Fibroblast of skin of scalp (primary cell): ENCODE measurements at regions not wholly inside any gene's neighbourhood (a gene's known extent, or its start where the extent isn't known, plus 50 kb on each side); places are given as distances from the start of the nearest gene placed in this dataset.
"Not testable (repeated sequence)": the region's sequence is repeated elsewhere in the genome, so short reads cannot be mapped to it uniquely, and the experiment has no call there.

Experiments used
- DNase-seq: peaks from one replicate; pipeline ENCODE4 v3.0.0-alpha.2; 2013

DNA sequence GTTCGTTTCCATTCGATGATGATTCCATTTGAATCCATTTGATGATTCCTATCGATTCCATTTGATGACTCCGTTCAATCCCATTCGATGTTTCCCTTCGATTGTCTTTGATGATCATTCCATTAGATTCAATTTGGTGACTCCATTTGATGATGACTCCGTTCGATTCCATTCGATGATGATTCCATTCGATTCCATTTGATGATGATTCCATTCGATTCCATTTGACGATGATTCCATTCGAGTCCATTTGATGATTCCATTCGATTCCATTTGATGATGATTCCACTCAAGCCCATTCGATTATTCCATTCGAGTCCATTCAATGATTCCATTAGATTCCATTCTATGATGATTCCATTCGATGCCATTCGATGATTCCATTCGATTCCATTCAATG, 2730.6 kb downstream of the RPIA start:
- not testable (repeated sequence) for DNase-seq

- not testable (repeated sequence) for DNase-seq
Observed at GRCh38 chr2:91427148-91427547, 2735.7 kb downstream of the RPIA start.

DNA sequence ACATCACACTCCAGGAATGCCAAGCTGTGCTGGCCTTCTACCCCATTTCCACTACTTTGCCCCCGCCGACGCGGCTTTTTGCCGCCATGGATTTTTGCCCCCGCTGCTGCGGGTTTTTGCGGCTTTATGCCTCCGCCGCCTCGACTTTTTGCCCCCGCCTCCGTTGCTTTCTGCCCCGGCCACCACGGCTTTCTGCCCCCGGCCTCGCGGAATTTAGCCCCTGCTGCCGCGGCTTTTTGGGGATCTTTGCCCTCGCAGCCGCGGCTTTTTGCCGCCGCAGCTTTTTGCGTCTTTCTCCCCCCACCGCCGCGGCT, 2750.4 kb downstream of the RPIA start:
- not testable (repeated sequence) for DNase-seq

DNA sequence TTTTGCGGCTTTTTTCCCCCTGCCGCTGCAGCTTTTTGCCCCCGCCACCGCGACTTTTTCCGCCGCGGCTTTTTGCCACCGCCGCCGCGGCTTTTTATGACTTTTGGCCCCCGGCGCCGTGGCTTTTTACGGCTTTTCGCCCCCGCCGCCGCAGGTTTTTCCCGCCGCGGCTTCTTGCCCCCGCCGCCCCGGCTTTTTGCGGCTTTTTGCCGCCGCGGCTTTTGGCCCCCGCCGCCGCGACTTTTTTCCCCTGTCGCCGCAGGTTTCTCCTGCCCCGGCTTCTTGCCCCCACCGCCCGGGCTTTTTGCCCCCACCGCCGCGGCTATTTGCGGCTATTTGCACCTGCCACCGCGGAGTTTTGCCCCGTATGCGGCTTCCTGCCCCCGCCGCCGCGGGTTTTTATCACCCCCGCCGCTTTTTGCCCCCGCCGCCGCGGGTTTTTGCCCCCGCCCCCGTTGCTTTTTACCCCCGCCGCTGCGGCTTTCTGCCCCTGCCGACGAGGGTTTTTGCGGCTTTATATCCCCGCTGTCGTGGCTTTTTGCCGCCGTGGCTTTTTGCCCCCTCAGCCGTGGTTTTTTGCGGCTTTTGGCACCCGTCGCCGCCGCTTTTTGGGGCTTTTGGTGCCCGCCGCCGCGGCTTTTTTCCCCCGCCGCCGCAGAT, 2750.9 kb downstream of the RPIA start:
- no peak for DNase-seq

GRCh38 chr2:91442906-91443729, 2751.6 kb downstream of the RPIA start:
- DNase-seq = not testable (repeated sequence)

DNA sequence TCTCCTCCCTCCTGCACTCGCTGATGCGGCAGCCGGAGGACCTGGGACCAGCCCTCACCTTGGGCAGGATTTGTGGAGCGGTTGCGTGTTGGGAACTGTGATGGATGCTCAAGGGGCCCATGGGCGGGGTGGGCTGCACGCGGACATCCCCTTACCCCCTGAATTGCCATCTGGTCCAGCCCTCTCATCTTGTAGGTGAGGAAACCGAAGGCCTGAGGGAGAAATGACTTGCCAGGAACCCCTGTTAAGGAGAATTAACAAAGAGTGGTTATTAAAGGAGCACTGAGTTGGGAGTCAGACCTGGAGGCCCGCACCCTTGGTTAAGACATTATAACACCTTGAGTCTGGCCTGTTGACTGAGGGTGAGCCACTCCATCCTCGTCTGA, 2752.2 kb downstream of the RPIA start:
- not testable (repeated sequence) for DNase-seq

DNA sequence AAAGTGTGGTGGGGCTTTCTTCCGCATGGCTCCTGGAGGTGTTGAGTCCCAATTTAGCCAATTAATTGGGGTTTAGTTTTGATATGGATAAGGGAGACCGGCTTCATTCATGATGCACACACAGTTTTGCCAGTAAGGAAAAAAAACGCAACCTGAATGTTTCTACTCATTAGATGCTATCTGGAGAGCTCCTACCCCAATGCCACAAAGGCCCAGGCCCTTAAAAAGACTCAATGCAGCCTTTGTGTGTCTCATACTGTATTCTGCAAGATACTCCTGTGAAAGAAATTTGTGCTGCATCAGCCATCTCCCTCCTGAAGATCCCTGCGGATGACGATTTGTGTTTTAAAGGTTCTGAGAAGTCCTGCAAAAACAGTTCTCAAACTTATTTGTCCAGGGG, 2754.2 kb downstream of the RPIA start:
- not testable (repeated sequence) for DNase-seq

GRCh38 chr2:91446489-91446888, 2755.0 kb downstream of the RPIA start:
- not testable (repeated sequence) for DNase-seq

GRCh38 chr2:91446915-91447314, 2755.4 kb downstream of the RPIA start:
- DNase-seq = not testable (repeated sequence)

DNA sequence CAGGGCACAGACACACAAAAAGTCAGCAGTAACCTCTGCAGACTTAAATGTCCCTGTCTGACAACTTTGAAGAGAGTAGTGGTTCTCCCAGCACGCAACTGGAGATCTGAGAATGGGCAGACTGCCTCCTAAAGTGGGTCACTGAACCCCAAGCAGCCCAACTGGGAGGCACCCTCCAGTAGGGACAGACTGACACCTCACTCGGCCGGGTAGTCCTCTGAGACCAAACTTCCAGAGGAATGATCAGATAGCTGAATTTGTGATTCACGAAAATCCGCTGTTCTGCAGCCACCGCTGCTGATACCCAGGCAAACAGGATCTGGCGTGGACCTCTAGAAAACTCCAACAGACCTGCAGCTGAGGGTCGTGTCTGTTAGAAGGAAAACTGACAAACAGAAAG, 2756.0 kb downstream of the RPIA start:
- not testable (repeated sequence) for DNase-seq

- DNase-seq = not testable (repeated sequence)
Observed at GRCh38 chr2:91462292-91462691, 2770.8 kb downstream of the RPIA start.

DNA sequence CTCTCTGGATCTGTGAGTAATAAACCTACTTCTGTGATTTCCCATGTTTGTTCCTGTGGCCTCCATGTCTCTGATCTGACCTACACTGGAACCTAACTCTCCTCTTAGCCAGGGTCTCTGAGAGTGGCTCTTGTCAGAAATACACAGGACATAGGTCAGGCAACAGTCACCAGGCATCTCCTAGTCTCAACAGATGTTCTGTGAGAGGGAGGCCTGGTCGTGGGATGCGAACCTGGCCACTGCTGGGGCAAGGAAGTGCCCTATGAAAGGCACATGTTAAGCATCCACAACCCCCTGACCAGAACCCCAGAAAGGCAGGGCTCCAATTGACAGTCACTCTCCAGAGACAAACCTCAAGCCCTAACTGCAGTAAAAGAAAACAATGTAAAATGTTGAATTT, 2771.5 kb downstream of the RPIA start:
- DNase-seq = not testable (repeated sequence)

DNA sequence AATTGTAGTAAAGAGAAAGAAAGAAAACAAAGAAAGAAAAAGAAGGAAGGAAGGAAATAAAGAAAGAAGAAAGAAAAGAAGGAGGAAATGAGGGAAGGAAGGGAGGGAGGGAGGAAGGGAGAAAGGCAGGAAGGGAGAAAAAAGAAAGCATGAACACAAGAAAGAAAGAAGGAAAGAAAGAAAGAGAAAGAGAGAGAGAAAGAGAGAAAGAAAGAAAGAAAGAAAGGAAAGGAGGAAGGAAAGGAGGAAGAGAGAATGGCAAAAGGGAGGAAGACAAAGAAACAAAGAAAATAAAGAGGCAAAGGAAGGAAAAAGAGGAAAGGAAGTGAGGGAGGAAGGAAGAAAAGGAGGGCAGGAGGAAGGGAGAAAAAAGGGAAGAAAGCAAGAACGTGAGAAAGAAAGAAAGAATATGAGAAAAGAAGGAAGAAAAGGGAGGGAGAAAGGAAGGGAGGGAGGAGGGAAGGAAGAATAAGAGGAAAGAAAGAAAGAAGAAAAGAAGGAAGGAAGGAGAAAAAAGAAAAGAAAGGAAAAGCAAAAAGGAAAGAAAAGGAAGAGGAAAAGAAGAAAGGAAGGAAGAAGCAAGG, 2775.4 kb downstream of the RPIA start:
- DNase-seq = not testable (repeated sequence)

DNA sequence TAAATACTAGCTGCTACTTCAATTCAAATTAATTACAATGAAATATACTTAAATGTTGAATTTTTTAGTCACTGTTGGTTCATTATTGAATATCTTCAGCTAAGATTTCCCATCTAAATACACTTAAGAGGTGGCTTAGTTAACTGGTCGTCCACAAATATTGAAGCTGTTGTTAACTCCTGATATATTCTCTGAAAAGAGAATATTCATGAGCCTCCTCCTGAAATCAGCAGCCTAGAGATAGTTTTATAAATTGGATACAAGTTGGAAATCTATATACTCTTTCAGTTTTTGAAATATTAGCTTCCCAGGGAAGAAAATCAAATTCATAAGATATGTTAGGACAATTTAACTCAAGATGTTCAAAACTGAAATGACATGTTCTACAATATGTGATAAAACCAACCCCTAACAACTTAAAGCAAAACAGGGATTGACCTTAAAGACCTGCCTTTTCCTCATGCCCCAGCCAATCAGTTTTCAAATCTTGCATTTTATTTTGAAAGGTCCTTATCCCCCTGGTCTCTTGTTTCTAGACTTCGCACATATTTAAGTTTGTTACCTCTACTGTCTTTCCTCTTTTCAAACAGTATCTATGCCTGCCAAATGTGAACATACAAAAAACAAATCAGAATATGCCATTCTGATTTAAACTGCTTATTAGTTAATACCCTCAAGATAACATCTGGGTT, 2784.9 kb downstream of the RPIA start:
- not testable (repeated sequence) for DNase-seq

DNA sequence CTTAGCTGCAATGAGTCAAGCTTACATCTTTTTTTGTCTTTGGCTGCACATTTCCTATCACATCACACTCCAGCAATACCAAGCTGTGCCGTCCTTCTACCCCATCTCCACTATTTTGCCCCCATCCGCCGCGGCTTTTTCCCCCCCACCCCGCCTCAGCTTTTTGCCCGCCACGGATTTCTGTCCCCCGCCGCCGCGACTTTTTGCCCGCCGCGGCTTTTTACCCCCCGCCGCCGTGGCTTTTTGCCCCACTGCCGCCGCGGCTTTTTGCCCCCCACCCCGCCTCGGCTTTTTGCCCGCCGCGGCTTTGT, 2785.4 kb downstream of the RPIA start:
- not testable (repeated sequence) for DNase-seq

- not testable (repeated sequence) for DNase-seq
Observed at GRCh38 chr2:91477291-91477690, 2785.8 kb downstream of the RPIA start.

DNA sequence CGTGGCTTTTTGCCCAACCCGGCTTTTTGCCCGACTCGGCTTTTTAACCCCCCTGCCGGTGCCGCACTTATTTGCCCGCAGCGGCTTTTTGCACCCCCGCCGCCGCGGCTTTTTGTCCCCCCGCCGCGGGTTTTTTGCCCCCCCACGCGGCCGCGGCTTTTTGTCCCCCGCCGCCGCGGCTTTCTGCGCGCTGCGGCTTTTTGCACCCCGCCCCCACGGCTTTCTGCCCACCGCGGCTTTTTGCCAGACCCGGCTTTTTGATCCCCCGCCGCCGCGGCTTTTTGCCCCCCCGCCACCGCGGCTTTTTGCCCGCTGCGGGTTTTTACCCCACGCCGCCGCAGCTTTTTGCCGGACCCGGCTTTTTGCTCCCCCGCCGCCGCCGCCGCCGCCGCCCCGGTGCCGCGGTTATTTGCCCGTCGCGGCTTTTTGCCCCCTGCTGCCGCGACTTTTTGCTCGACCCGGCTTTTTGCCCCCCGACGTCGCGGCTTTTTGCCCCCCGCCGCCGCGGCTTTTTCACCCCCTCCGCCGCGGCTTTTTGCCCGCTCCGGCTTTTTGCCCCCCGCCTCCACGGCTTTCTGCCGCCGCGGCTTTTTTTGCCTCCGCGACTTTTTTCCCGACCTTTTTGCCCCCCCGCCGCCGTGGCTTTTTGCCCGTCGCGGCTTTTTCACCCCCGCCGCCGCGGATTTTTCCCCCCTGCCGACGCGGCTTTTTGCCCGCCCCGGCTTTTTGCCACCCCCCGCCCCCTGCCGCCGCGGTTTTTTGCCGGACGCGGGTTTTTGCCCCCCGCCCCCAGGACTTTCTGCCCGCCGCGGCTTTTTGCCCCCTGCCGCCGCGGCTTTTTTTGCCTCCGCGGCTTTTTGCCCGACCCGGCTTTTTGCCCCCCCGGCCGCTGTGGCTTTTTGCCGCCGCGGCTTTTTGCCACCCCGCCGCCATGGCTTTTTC, 2786.5 kb downstream of the RPIA start:
- peak; percentile 18 for DNase-seq

GRCh38 chr2:91478851-91479718, 2787.6 kb downstream of the RPIA start:
- not testable (repeated sequence) for DNase-seq

DNA sequence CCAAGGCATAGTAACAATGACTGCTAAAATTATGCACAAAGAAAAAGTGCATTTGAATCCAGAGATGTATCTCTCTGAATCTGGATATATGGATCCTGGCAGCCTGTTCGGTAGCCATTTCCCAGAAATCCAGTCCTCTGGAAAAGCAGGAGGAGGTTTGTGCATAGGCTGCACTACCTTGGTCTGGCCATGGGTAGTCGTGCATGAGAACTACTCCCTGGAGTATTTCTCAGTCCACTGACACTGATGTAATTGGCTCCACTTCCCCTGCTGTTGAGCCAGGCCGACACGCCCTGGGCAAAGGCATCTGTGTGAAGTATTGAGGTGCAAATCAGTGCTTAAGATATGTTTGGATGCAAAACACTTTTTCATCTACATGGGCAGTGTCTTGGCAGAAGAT, 2793.8 kb downstream of the RPIA start:
- not testable (repeated sequence) for DNase-seq

GRCh38 chr2:91497129-91498064, 2805.9 kb downstream of the RPIA start:
- DNase-seq = not testable (repeated sequence)
